IMR-90 (cell line): ENCODE measurements at regions not wholly inside any gene's neighbourhood (a gene's known extent, or its start where the extent isn't known, plus 50 kb on each side); places are given as distances from the start of the nearest gene placed in this dataset.

Source experiments
- ATAC-seq: fragments of 200-7000 bp; cut with Tn5 transposase; 2 replicates; pipeline ENCODE4 v1.9.1; 2020; ENCODE audit warnings: low read depth, mild to moderate bottlenecking, moderate library complexity
- BruUV-seq: library from RNA; stranded (reverse); fragments of 400-500 nt; replicated peaks from 2 replicates; lab custom pipeline; 2021; lab: Mats Ljungman, UMichigan
- CTCF ChIA-PET: fragments of 300-600 bp; formaldehyde crosslinking; extraction: SDS; loops from one replicate; lab custom pipeline; 2021; ENCODE audit warnings: antibody characterized with exemption; lab: Yijun Ruan, JAX
- POLR2A ChIA-PET: fragments of 300-600 bp; sonication (Branson Sonifier 250); formaldehyde crosslinking; loops from one replicate; lab custom pipeline; 2022; ENCODE audit warnings: antibody characterized with exemption; ENCODE audit not compliant: unreplicated experiment; lab: Charles Lee
- DNase-seq: peaks from one replicate; pipeline ENCODE4 v3.0.0; 2013
- H2AFZ ChIP-seq: replicated peaks from 2 replicates; pipeline ENCODE3; 2013; ENCODE audit warnings: low read length, mild to moderate bottlenecking; ENCODE audit not compliant: poor library complexity
- H2AK5ac ChIP-seq: 2 replicates; pipeline ENCODE4 v1.6.1; 2013; ENCODE audit warnings: low read depth, low read length, inconsistent platforms
- H2AK9ac ChIP-seq: replicated peaks from 2 replicates; pipeline ENCODE3; 2013; ENCODE audit warnings: mild to moderate bottlenecking, low read depth, low read length, moderate library complexity; ENCODE audit not compliant: poor library complexity
- H2BK120ac ChIP-seq: 2 replicates; pipeline ENCODE4 v1.6.1; 2013; ENCODE audit warnings: low read depth, low read length, inconsistent platforms
- H2BK15ac ChIP-seq: 3 replicates; pipeline ENCODE4 v1.6.1; 2013; ENCODE audit warnings: low read depth, low read length, inconsistent platforms
- H2BK20ac ChIP-seq: 2 replicates; pipeline ENCODE4 v1.6.1; 2013; ENCODE audit warnings: low read depth, mild to moderate bottlenecking, inconsistent platforms, low read length, moderate library complexity
- H2BK5ac ChIP-seq: 2 replicates; pipeline ENCODE4 v1.6.1; 2013; ENCODE audit warnings: mild to moderate bottlenecking, low read depth, low read length, inconsistent platforms; ENCODE audit not compliant: poor library complexity, severe bottlenecking
- H3K14ac ChIP-seq: replicated peaks from 2 replicates; pipeline ENCODE4 v1.6.1; 2013; ENCODE audit warnings: low read depth, low read length, inconsistent platforms
- H3K18ac ChIP-seq: 2 replicates; pipeline ENCODE4 v1.6.1; 2013; ENCODE audit warnings: low read depth, low read length, control low read depth
- H3K23ac ChIP-seq: 2 replicates; pipeline ENCODE4 v1.6.1; 2013; ENCODE audit warnings: low read depth, low read length, inconsistent platforms
- H3K27ac ChIP-seq: 2 replicates; pipeline ENCODE4 v1.5.1; 2013; ENCODE audit warnings: mild to moderate bottlenecking, control low read depth, low read length; ENCODE audit not compliant: insufficient read depth
- H3K27me3 ChIP-seq: 2 replicates; pipeline ENCODE4 v1.6.1; 2013; ENCODE audit warnings: low read length; ENCODE audit not compliant: control insufficient read depth, insufficient read depth
- H3K36me3 ChIP-seq: 2 replicates; pipeline ENCODE4 v1.6.1; 2013; ENCODE audit warnings: low read length, mixed read lengths; ENCODE audit not compliant: control insufficient read depth, insufficient read depth
- H3K4ac ChIP-seq: 2 replicates; pipeline ENCODE4 v1.6.1; 2013; ENCODE audit warnings: low read depth, low read length, inconsistent platforms
- H3K4me1 ChIP-seq: 2 replicates; pipeline ENCODE4 v1.6.1; 2013; ENCODE audit warnings: low read length, mixed read lengths; ENCODE audit not compliant: control insufficient read depth, insufficient read depth
- H3K4me2 ChIP-seq: 2 replicates; pipeline ENCODE4 v1.6.1; 2013; ENCODE audit warnings: low read depth, mild to moderate bottlenecking, control low read depth, low read length, moderate library complexity
- H3K4me3 ChIP-seq: 2 replicates; pipeline ENCODE4 v1.5.1; 2013; ENCODE audit warnings: low read depth, mild to moderate bottlenecking, control low read depth, low read length, moderate library complexity; ENCODE audit not compliant: insufficient read depth
- H3K56ac ChIP-seq: 2 replicates; pipeline ENCODE4 v1.6.1; 2013; ENCODE audit warnings: low read length, inconsistent platforms; ENCODE audit not compliant: insufficient read depth; ENCODE audit errors: extremely low read depth
- H3K79me1 ChIP-seq, 2 experiments: 2 replicates each; pipeline ENCODE4 v1.6.1; 2013; ENCODE audit warnings: low read length in 2 of 2, inconsistent platforms in 1 of 2, low read depth in 1 of 2
- H3K9ac ChIP-seq: 2 replicates; pipeline ENCODE4 v1.6.1; 2013; ENCODE audit warnings: low read depth, low read length, control low read depth
- H3K9me1 ChIP-seq: 2 replicates; pipeline ENCODE4 v1.6.1; 2013; ENCODE audit warnings: low read length, inconsistent platforms; ENCODE audit not compliant: insufficient read depth
- H3K9me3 ChIP-seq: 2 replicates; pipeline ENCODE4 v1.6.1; 2013; ENCODE audit warnings: low read length; ENCODE audit not compliant: control insufficient read depth, insufficient read depth
- H4K20me1 ChIP-seq: 2 replicates; pipeline ENCODE4 v1.6.1; 2013; ENCODE audit warnings: low read length, inconsistent platforms; ENCODE audit not compliant: insufficient read depth
- H4K5ac ChIP-seq: 2 replicates; pipeline ENCODE4 v1.6.1; 2013; ENCODE audit warnings: mild to moderate bottlenecking, low read depth, low read length, control low read depth
- H4K8ac ChIP-seq, 2 experiments: 2 replicates each; pipeline ENCODE4 v1.6.1; 2013; ENCODE audit warnings: low read depth in 2 of 2, low read length in 2 of 2, control low read depth in 1 of 2, inconsistent platforms in 1 of 2
- H4K91ac ChIP-seq: 2 replicates; pipeline ENCODE4 v1.6.1; 2013; ENCODE audit warnings: low read depth, low read length, inconsistent platforms; ENCODE audit not compliant: insufficient read depth
- BHLHE40 ChIP-seq: fragments of 150-350 bp; IDR thresholded peaks from 2 replicates; pipeline ENCODE4 v1.6.1; 2016; ENCODE audit warnings: mild to moderate bottlenecking, low read depth, low read length
- CTCF ChIP-seq: conservative IDR thresholded peaks from 2 replicates; pipeline ENCODE4 v1.5.1; 2012; ENCODE audit warnings: mild to moderate bottlenecking, low read depth, low read length, improper control_type of control experiment
- FOS ChIP-seq: fragments of 150-350 bp; IDR thresholded peaks from 2 replicates; pipeline ENCODE4 v1.6.1; 2016; ENCODE audit warnings: low read depth, low read length
- NFE2L2 ChIP-seq: fragments of 150-350 bp; IDR thresholded peaks from 2 replicates; pipeline ENCODE4 v1.6.1; 2016; ENCODE audit warnings: low read depth, mild to moderate bottlenecking, low read length
- POLR2A ChIP-seq: IDR thresholded peaks from 2 replicates; pipeline ENCODE4 v1.6.1; 2012; ENCODE audit warnings: mild to moderate bottlenecking, low read depth, low read length
- RAD21 ChIP-seq: IDR thresholded peaks from 2 replicates; pipeline ENCODE4 v1.6.1; 2012; ENCODE audit warnings: low read length, improper control_type of control experiment
- RFX5 ChIP-seq: IDR thresholded peaks from 2 replicates; pipeline ENCODE4 v1.8.0; 2012; ENCODE audit warnings: low read depth, mild to moderate bottlenecking, low read length, moderate library complexity
- SMC3 ChIP-seq: fragments of 150-350 bp; IDR thresholded peaks from 2 replicates; pipeline ENCODE4 v1.6.1; 2016; ENCODE audit warnings: low read depth, mild to moderate bottlenecking, antibody characterized with exemption, low read length, moderate library complexity
- USF2 ChIP-seq: fragments of 150-350 bp; IDR thresholded peaks from 2 replicates; pipeline ENCODE4 v1.6.1; 2017; ENCODE audit warnings: mild to moderate bottlenecking, antibody characterized with exemption, low read length, low read depth
- WGBS, 2 experiments: methylation state at CpG; one replicate each; pipeline versions ENCODE4 v1.1.5 to v1.1.7; 2013; ENCODE audit warnings: missing lambda C conversion rate in 2 of 2; ENCODE audit not compliant: insufficient read length in 1 of 2; ENCODE audit errors: extremely low coverage in 2 of 2; 5-methylcytosine and 5-hydroxymethylcytosine counted together
- dilution Hi-C: fragments of 300-500 bp; cut with HindIII; formaldehyde crosslinking; loops from one replicate; pipeline ENCODE4 v1.14.3; 2018; ENCODE audit warnings: low sequenced_read_pairs; ENCODE audit not compliant: unreplicated experiment
- in situ Hi-C: fragments of 300-500 bp; cut with MboI; formaldehyde crosslinking; loops from 3 replicates; pipeline ENCODE4 v1.14.3; 2019; ENCODE audit warnings: low sequenced_read_pairs, inconsistent platforms, mixed read lengths
- intact Hi-C: fragments of 100-400 bp; cut with micrococcal nuclease; formaldehyde crosslinking; loops from 2 replicates; pipeline ENCODE4 v1.10.0; 2022

GRCh38 chr7:41821521-41822213 lies 118.8 kb upstream of the INHBA start:
- Histone ChIP-seq H3K9me3 (no peaks in the 10 kb centered on the region; the same call in 1 of the 2 replicates), H3K4me2 (no peak overlapping the region), H2AFZ (no peak overlapping the region), H3K4ac (peak overlapping the region; percentile 19; the same call in 1 of the 2 replicates), H3K4me3 (no peak overlapping the region), H3K14ac (no peak overlapping the region), H3K79me1 (no peaks in the 10 kb centered on the region), H3K56ac (no peak overlapping the region), H2BK15ac (no peak overlapping the region), H3K4me1 (peaks cover 15% of the 10 kb centered on the region), H4K5ac (no peak overlapping the region), H3K9me1 (peaks cover 13% of the 10 kb centered on the region), H3K18ac (no peak overlapping the region; the same call in 1 of the 2 replicates), H2BK20ac (no peak overlapping the region), H3K27me3 (no peaks in the 10 kb centered on the region), H4K20me1 (no peaks in the 10 kb centered on the region), H3K23ac (no peak overlapping the region), H3K36me3 (no peaks in the 10 kb centered on the region), H2BK120ac (peak overlapping the region; percentile 46; the same call in 1 of the 2 replicates), H3K27ac (no peak overlapping the region), H2AK9ac (no peak overlapping the region), H4K91ac (no peak overlapping the region), H4K8ac (no peak overlapping the region), H3K9ac (no peak overlapping the region), H2BK5ac (no peak overlapping the region), H2AK5ac (0 out of 2 replicates have a peak overlapping the region, but pooled peaks have one; percentile 23)
- in situ Hi-C loops (no loop called here), dilution Hi-C loops (no loop called here), intact Hi-C loops (no loop called here)
- no TSS peak for BruUV-seq
- ChIA-PET CTCF (no interaction called here), POLR2A (no interaction called here)
- TF ChIP-seq RFX5, result no peak
- no peak for TF ChIP-seq NFE2L2
- TF ChIP-seq BHLHE40, result no peak
- TF ChIP-seq CTCF, result no peak
- TF ChIP-seq POLR2A, result no peak
- no peak for TF ChIP-seq USF2
- TF ChIP-seq RAD21, result no peak
- TF ChIP-seq SMC3, result no peak
- no peak for TF ChIP-seq FOS
- no CpG with 5 or more reads among the region's 3 CpGs for WGBS, 2 experiments
- DNase-seq, result no peak
- ATAC-seq, result no peak
